Stimulated activated CD4-positive, alpha-beta T cell treated with anti-CD3 and anti-CD28 coated beads, Interleukin-2, amount 100 ng/mL, for 48 hours (primary cell): ENCODE measurements at regions not wholly inside any gene's neighbourhood (a gene's known extent, or its start where the extent isn't known, plus 50 kb on each side); places are given as distances from the start of the nearest gene placed in this dataset.
"Not testable (repeated sequence)": the region's sequence is repeated elsewhere in the genome, so short reads cannot be mapped to it uniquely, and the experiment has no call there.

Experiments
- DNase-seq, 2 donors: peaks; one replicate each; pipeline ENCODE4 v3.0.0-alpha.2; 2020

DNA sequence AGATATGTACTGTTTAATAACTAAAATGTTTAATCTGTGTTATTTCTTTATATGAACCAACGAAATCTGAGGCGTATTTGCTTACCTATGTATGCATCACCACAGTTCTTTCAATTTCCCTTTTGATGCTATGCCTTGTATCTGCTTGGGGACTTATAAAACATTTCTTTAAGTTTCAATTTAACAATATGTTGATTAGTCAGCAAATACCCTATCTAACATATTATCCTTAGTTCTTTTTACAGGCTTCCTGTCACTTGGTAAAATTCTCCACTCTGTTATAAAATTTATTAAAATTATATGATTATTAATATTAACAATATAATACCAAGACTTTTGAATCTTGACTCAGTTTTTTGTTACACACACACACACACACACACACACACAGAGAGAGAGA, 174.3 kb downstream of the CPS1 start:
- no peak for DNase-seq

GRCh38 chr2:210746826-210747225, 190.4 kb downstream of the CPS1 start:
- not testable (repeated sequence) for DNase-seq

DNA sequence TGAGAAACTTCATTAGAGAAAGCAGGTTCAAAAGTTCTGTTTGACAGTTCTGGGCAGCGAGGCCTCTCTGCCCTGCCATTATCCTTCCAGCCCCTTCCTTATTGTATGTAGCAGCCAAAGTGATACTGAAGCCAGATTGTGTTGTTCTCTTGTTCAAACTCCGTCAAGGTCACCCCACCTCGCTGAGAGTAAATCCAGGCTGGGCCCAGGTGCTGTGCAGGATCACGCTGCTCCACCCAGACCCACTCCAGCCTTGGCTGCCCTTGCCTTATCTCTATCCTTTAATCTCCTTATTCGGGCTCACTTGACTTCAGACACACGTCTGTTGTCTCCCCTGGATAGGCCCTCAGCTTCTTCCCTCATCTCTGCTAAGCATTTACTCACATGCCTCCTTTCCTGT, 196.1 kb downstream of the CPS1 start:
- no peak for DNase-seq

- DNase-seq = no peak
Observed at GRCh38 chr2:210753386-210753785, 197.0 kb downstream of the CPS1 start.

- no peak for DNase-seq
Observed at GRCh38 chr2:210756855-210757254, 200.5 kb downstream of the CPS1 start.

GRCh38 chr2:210762604-210763588, 206.5 kb downstream of the CPS1 start:
- no peak for DNase-seq

DNA sequence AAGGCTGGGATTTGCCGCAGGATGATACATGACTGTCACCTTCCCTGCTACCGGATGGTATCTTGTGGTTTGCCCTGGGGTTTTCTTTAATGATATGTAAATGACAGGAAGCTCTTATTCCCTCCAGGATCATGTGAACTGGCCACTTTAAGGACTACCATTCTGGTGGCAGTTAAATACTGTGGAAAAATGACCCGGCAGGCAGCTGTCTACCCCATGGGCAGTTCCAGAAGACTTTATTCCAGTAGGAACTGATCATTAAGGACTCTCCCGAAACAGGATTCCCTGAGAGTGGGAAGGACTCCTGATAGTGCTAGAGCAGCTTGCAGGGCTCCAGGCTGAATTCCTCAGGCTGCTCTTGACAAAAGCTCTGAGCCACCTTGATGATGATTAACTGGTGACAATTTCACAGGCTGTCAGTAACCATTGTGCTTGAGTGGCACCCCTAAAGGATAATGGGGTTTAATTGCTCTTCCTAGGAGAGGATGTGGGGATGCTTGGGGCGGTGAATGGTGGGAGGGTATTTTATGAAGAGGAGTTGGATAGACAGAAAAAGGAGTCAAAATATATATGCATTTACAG, 212.0 kb downstream of the CPS1 start:
- DNase-seq = no peak

- DNase-seq = no peak
Observed at GRCh38 chr2:210776756-210777155, 220.4 kb downstream of the CPS1 start.

GRCh38 chr2:210782222-210782621, 225.8 kb downstream of the CPS1 start:
- DNase-seq = no peak

DNA sequence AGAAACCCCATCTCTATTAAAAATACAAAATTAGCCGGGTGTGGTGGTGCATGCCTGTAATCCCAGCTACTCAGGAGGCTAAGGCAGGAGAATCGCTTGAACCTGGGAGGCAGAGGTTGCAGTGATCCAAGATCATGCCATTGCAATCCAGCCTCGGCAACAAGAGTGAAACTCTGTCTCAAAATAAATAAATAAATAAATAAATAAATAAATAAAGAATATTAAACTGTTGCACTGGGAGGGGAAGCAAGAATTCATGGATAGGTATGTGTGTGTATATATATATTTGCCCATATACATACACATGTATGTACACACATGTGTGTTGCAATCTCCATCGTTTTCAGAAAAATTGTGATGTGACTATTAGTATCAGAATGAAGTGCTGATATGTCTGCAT, 231.4 kb downstream of the CPS1 start:
- DNase-seq = not testable (repeated sequence)

DNA sequence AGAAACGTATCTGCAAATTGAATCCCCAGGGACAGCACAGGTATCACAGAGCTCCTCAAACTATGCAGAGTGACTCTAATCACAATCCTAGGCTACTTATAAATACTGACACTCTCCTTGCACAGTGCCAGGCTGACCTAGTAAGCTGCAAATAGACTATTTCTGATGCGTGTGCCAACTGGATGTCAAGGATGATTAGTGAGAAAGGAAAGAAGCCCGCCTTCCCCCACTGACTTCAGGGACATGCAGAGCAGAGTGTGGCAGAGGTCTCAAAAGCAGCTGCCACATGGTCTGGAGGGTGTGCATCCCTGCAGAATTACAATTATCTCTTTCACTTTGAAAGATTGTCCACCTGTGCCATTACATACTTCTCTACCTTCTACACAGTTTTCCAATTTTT, 235.6 kb downstream of the CPS1 start:
- no peak for DNase-seq

DNA sequence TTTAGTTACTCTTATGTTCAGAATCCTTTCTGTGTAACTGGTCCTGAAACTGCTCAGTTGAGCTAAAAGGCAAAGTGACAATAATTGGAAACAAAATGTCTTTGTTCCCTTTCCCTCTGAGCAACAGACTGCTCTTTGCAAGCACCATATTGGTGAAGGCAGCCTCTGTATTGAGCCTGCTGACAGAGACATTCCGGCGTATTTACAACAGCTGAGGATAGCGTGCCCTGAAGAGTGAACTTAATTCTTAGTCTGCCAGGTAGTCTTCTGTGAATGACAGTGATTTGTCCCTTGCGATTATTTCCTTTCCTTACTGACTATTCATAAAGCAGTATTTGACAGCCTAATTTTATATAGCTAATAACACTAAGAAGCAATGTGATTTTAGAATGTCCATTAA, 239.1 kb downstream of the CPS1 start:
- no peak for DNase-seq

- no peak for DNase-seq
Observed at GRCh38 chr2:210798180-210798579, 241.8 kb downstream of the CPS1 start.

GRCh38 chr2:210814251-210815025, 258.0 kb downstream of the CPS1 start:
- DNase-seq = no peak

- DNase-seq = no peak
Observed at GRCh38 chr2:210816769-210817168, 260.4 kb downstream of the CPS1 start.

DNA sequence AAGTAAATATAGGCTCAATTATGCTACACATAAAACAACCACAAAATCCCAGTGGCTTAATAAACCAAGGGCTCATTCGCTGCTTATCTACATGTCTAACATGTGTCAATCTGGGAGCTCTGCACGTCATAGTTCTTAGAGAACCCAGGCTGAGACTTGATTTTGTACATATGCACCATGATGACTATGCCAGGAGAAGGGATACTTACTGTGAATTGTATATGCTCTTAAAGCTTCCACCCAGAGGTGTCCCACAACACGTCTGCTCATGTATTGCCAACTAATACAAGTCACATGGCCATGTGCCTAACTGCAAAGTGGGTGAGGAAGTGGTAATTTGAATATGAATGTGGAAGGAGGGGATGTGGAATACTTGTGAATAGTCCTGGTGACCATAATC, 262.1 kb downstream of the CPS1 start:
- DNase-seq = no peak

GRCh38 chr2:210833403-210833802, 277.0 kb downstream of the CPS1 start:
- DNase-seq = no peak

DNA sequence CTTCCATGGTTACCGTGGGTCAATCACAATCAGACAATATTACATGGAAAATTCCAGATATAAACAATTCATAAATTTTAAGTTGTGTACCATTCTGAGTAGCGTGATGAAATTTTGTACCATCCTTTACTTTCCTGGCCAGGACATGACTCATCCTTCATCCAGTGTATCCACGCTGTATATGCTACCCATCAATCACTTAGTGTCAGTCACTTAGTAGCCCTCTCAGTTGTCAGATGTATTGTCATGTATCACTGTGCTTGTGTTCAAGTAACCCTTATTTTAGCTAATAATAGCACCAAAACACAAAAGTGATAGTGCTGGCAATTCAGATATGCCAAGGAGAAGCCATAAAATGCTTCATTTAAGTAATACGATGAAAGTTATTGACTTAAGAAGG, 282.6 kb downstream of the CPS1 start:
- no peak for DNase-seq

GRCh38 chr2:210839450-210839849, 283.1 kb downstream of the CPS1 start:
- DNase-seq = no peak

DNA sequence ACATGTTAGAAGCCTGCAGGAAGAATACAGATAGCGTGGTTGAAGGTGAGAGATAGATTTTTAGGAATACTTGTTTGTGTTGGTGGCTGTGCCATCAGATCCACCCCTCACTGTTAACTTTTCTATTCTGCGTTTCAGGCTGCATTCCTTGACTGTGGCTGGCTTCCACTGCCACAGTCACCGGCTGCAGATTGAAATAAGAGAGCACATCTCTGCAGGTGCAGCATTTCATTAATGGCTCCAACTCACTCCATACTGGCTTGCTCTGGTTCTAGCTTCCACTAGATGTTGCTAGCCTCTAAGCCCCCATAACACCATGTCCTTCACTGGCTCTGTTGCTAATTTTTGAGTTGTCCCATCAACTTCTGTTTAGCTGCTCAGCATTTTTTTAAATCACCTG, 286.5 kb downstream of the CPS1 start:
- DNase-seq = no peak

- DNase-seq = no peak
Observed at GRCh38 chr2:210844016-210844415, 287.6 kb downstream of the CPS1 start.

DNA sequence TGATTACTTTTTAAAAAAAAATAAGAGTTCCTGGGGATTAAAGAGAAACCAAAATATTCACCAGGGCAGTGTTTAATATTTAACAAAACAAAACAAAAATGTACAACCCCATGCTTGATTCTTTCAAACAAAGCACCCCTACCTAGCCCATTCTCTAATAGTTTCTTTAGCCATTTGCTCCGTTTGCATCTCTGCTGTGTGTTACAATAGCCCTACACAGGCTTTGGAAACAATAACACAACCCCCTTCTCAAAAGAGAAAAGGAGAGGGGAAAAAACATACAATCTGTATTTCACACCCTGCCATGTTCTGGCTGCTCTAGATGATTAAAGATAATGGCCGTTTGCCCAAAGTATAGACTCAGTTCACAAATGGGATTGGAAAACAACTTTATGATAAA, 302.9 kb downstream of the CPS1 start:
- no peak for DNase-seq

- no peak for DNase-seq
Observed at GRCh38 chr2:210860276-210860675, 303.9 kb downstream of the CPS1 start.
